ENCODE measurements at regions not wholly inside any gene's neighbourhood (a gene's known extent, or its start where the extent isn't known, plus 50 kb on each side); places are given as distances from the start of the nearest gene placed in this dataset.

GRCh38 chr1:181392613-181393220, 90.6 kb upstream of the CACNA1E start:
- in situ Hi-C loops (cut with MboI; ENCODE audit: low pct_ligation_motif_present in 1 of 4, low pct_unique_long_range_greater_than_20kb in 1 of 4, low sequenced_read_pairs in 3 of 4) (no loop called here), intact Hi-C loops (cut with DNase I; ENCODE audit: low total_unique reads) (no loop called here)
- DNase-seq = no peak
- H3K27me3 ChIP-seq = no peaks in the 10 kb centered on the region
- no peaks in the 10 kb centered on the region for H3K36me3 ChIP-seq
- no peak overlapping the region for H3K27ac ChIP-seq
- WGBS, 2 donors (ENCODE audit: low coverage in 1 of 2) = 40 to 92% methylated on average over 1 of the region's 1 CpG
- H3K4me3 ChIP-seq = no peak overlapping the region
- H3K9me3 ChIP-seq = no peaks in the 10 kb centered on the region
- TF ChIP-seq, protein P1, sequence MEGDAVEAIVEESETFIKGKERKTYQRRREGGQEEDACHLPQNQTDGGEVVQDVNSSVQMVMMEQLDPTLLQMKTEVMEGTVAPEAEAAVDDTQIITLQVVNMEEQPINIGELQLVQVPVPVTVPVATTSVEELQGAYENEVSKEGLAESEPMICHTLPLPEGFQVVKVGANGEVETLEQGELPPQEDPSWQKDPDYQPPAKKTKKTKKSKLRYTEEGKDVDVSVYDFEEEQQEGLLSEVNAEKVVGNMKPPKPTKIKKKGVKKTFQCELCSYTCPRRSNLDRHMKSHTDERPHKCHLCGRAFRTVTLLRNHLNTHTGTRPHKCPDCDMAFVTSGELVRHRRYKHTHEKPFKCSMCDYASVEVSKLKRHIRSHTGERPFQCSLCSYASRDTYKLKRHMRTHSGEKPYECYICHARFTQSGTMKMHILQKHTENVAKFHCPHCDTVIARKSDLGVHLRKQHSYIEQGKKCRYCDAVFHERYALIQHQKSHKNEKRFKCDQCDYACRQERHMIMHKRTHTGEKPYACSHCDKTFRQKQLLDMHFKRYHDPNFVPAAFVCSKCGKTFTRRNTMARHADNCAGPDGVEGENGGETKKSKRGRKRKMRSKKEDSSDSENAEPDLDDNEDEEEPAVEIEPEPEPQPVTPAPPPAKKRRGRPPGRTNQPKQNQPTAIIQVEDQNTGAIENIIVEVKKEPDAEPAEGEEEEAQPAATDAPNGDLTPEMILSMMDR (IDR thresholded peaks at IDR 0.05) = no peak
- no peak for TF ChIP-seq EP300 (IDR thresholded peaks at IDR 0.05; ENCODE audit: low read depth)
- TF ChIP-seq POLR2AphosphoS5 (IDR thresholded peaks at IDR 0.05) = no peak
- TF ChIP-seq POLR2A (IDR thresholded peaks at IDR 0.05) = no peak
- no peaks in the 10 kb centered on the region for H3K4me1 ChIP-seq

- no peaks in the 10 kb centered on the region for H3K27me3 ChIP-seq
- H3K27ac ChIP-seq = no peak overlapping the region
- H3K4me3 ChIP-seq = no peak overlapping the region
- intact Hi-C loops (cut with DNase I; ENCODE audit: low total_unique reads) (no loop called here), in situ Hi-C loops (cut with MboI; ENCODE audit: low pct_ligation_motif_present in 1 of 4, low pct_unique_long_range_greater_than_20kb in 1 of 4, low sequenced_read_pairs in 3 of 4) (no loop called here)
- no peaks in the 10 kb centered on the region for H3K4me1 ChIP-seq
- H3K36me3 ChIP-seq = no peaks in the 10 kb centered on the region
- no peaks in the 10 kb centered on the region for H3K9me3 ChIP-seq
- TF ChIP-seq, protein P1 (IDR thresholded peaks at IDR 0.05) = no peak
- TF ChIP-seq POLR2A (IDR thresholded peaks at IDR 0.05) (no peak), EP300 (IDR thresholded peaks at IDR 0.05; ENCODE audit: low read depth) (no peak)
- WGBS, 2 donors (ENCODE audit: low coverage in 1 of 2) = 92 to 100% methylated on average over 2 of the region's 2 CpGs
- DNase-seq = no peak
Observed at GRCh38 chr1:181394766-181395165, 88.6 kb upstream of the CACNA1E start.

DNA sequence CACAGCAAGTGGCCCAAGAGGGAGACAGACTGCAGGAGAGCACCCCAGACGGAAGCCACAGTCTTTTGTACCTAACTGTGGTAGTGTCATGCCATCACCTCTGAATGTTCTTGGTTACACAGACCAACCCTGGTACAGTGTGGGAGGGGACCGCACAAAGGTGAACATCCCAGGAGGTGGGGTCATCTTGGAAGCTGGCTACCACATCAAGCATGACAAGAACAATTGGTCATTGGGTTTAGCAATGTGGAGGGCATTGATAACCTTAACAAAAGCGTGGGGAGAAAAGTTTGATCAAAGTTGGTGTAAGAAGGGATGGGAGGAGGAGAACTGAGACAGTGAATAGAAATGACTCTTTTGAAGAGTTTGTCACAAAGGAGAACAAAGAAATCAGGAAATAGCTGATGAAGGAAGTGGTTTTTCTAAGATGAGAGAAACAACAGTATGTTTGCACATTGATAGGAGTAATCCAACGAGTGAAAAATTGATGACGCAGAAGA, 87.1 kb upstream of the CACNA1E start:
- no peak for DNase-seq
- H3K27me3 ChIP-seq = no peaks in the 10 kb centered on the region
- intact Hi-C loops (cut with DNase I; ENCODE audit: low total_unique reads) = no loop called here
- no peaks in the 10 kb centered on the region for H3K4me1 ChIP-seq
- in situ Hi-C loops (cut with MboI; ENCODE audit: low pct_ligation_motif_present in 1 of 4, low pct_unique_long_range_greater_than_20kb in 1 of 4, low sequenced_read_pairs in 3 of 4) = no loop called here
- TF ChIP-seq, protein P1 (IDR thresholded peaks at IDR 0.05) = no peak
- TF ChIP-seq EP300 (IDR thresholded peaks at IDR 0.05; ENCODE audit: low read depth) (no peak), POLR2AphosphoS5 (IDR thresholded peaks at IDR 0.05) (no peak), POLR2A (IDR thresholded peaks at IDR 0.05) (no peak)
- H3K36me3 ChIP-seq = no peaks in the 10 kb centered on the region
- no peak overlapping the region for H3K27ac ChIP-seq
- no peaks in the 10 kb centered on the region for H3K9me3 ChIP-seq
- WGBS, 2 donors (ENCODE audit: low coverage in 1 of 2) = 56 to 73% methylated on average over 3 to 5 of the region's 5 CpGs
- no peak overlapping the region for H3K4me3 ChIP-seq

DNA sequence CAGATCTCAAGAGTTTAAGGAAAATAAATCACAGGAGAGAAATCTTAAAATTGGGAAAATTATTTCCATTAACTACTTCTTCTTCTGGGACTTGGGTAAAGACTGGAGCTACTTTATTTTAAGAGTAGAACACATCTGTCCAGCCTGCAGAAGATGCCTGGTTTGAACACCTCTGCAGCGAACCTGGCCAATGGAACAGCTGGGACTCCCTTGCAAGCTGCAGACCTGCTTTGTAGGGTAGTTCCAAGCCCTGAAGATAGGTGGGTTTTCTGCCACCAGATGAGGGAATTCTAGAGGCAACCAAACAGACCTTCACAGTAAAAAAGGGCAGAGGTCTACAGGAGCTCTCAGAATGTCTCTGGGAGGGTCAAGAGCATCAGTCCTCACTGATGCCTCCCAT, 86.5 kb upstream of the CACNA1E start:
- intact Hi-C loops (cut with DNase I; ENCODE audit: low total_unique reads) = no loop called here
- 90% methylated on average over 1 of the region's 1 CpG; no CpG with 5 or more reads in 1 of the 2 donors for WGBS, 2 donors (ENCODE audit: low coverage in 1 of 2)
- Histone ChIP-seq H3K27me3 (no peaks in the 10 kb centered on the region), H3K27ac (no peak overlapping the region), H3K9me3 (no peaks in the 10 kb centered on the region), H3K4me1 (no peaks in the 10 kb centered on the region), H3K4me3 (no peak overlapping the region), H3K36me3 (no peaks in the 10 kb centered on the region)
- in situ Hi-C loops (cut with MboI; ENCODE audit: low pct_ligation_motif_present in 1 of 4, low pct_unique_long_range_greater_than_20kb in 1 of 4, low sequenced_read_pairs in 3 of 4) = no loop called here
- DNase-seq = no peak
- TF ChIP-seq, protein P1 (IDR thresholded peaks at IDR 0.05) = no peak
- no peak for TF ChIP-seq POLR2A (IDR thresholded peaks at IDR 0.05)
- TF ChIP-seq EP300 (IDR thresholded peaks at IDR 0.05; ENCODE audit: low read depth) = no peak
- no peak for TF ChIP-seq POLR2AphosphoS5 (IDR thresholded peaks at IDR 0.05)
